SK-N-SH treated with all-trans-retinoic acid at 6 μM for 48 hours (cell line): ENCODE measurements at regions not wholly inside any gene's neighbourhood (a gene's known extent, or its start where the extent isn't known, plus 50 kb on each side); places are given as distances from the start of the nearest gene placed in this dataset.

Experiments
- ATAC-seq: fragments of 200-7000 bp; cut with Tn5 transposase; 3 replicates; pipeline ENCODE4 v1.9.1; 2020; ENCODE audit warnings: mild to moderate bottlenecking, moderate library complexity
- CSDC2 ChIP-seq: fragments of 250-450 bp; sonication (Bioruptor Pico); IDR thresholded peaks from 2 replicates; pipeline ENCODE4 v1.5.0; 2020; ENCODE audit warnings: mild to moderate bottlenecking, moderate library complexity
- ESRRG ChIP-seq: fragments of 250-450 bp; sonication (Bioruptor Pico); IDR thresholded peaks from 2 replicates; pipeline ENCODE4 v1.6.1; 2021; ENCODE audit warnings: mild to moderate bottlenecking
- GLIS3 ChIP-seq: fragments of 250-450 bp; sonication (Bioruptor Pico); IDR thresholded peaks from 2 replicates; pipeline ENCODE4 v1.5.0; 2020; ENCODE audit warnings: mild to moderate bottlenecking, moderate library complexity
- ISL1 ChIP-seq: fragments of 250-450 bp; sonication (Bioruptor Pico); IDR thresholded peaks from 2 replicates; pipeline ENCODE4 v2.1.2; 2022; ENCODE audit warnings: mild to moderate bottlenecking, moderate library complexity
- PPARA ChIP-seq: fragments of 250-450 bp; sonication (Bioruptor Pico); IDR thresholded peaks from 2 replicates; pipeline ENCODE4 v1.5.0; 2020; ENCODE audit warnings: mild to moderate bottlenecking, borderline replicate concordance
- RARB ChIP-seq: fragments of 250-450 bp; sonication (Bioruptor Pico); IDR thresholded peaks from 2 replicates; pipeline ENCODE4 v1.8.0; 2021; ENCODE audit warnings: mild to moderate bottlenecking, moderate library complexity
- SNAI2 ChIP-seq: fragments of 250-450 bp; sonication (Bioruptor Pico); IDR thresholded peaks from 2 replicates; pipeline ENCODE4 v1.5.0; 2020; ENCODE audit warnings: mild to moderate bottlenecking, moderate library complexity
- TCF4 ChIP-seq: fragments of 250-450 bp; sonication (Bioruptor Pico); IDR thresholded peaks from 2 replicates; pipeline ENCODE4 v1.8.0; 2021; ENCODE audit warnings: mild to moderate bottlenecking, moderate library complexity, borderline replicate concordance
- TOX ChIP-seq: fragments of 250-450 bp; sonication (Bioruptor Pico); IDR thresholded peaks from 2 replicates; pipeline ENCODE4 v1.8.0; 2021; ENCODE audit warnings: mild to moderate bottlenecking, moderate library complexity, borderline replicate concordance
- ZC3H10 ChIP-seq: fragments of 250-450 bp; sonication (Bioruptor Pico); IDR thresholded peaks from 2 replicates; pipeline ENCODE4 v1.5.1; 2021; ENCODE audit warnings: mild to moderate bottlenecking, moderate library complexity
- ZFP30 ChIP-seq: fragments of 450-650 bp; formaldehyde crosslinking; IDR thresholded peaks from 2 replicates; pipeline ENCODE4 v1.5.0; 2022; ENCODE audit warnings: mild to moderate bottlenecking, moderate library complexity
- ZNF565 ChIP-seq: fragments of 450-650 bp; formaldehyde crosslinking; conservative IDR thresholded peaks from 2 replicates; pipeline ENCODE4 v1.5.0; 2020; ENCODE audit warnings: low read depth, mild to moderate bottlenecking, moderate library complexity
- ZNF70 ChIP-seq: fragments of 450-650 bp; formaldehyde crosslinking; IDR thresholded peaks from 2 replicates; pipeline ENCODE4 v1.5.0; 2020; ENCODE audit warnings: mild to moderate bottlenecking, moderate library complexity
- TF ChIP-seq, protein P1 (sequence below): fragments of 250-450 bp; sonication (Bioruptor Pico); IDR thresholded peaks from 2 replicates; pipeline ENCODE4 v1.8.0; 2021; ENCODE audit warnings: low read depth, mild to moderate bottlenecking, moderate library complexity, borderline replicate concordance
- TF ChIP-seq, protein P2 (sequence below): fragments of 250-450 bp; sonication (Bioruptor Pico); IDR thresholded peaks from 2 replicates; pipeline ENCODE4 v1.5.0; 2020; ENCODE audit warnings: mild to moderate bottlenecking, moderate library complexity
- TF ChIP-seq, protein P3 (sequence below): fragments of 250-450 bp; sonication (Bioruptor Pico); IDR thresholded peaks from 2 replicates; pipeline ENCODE4 v1.5.1; 2021; ENCODE audit warnings: mild to moderate bottlenecking, moderate library complexity
- TF ChIP-seq, protein P4 (sequence below): fragments of 250-450 bp; sonication (Bioruptor Pico); IDR thresholded peaks from 2 replicates; pipeline ENCODE4 v1.8.0; 2020; ENCODE audit warnings: mild to moderate bottlenecking, moderate library complexity, borderline replicate concordance
- TF ChIP-seq, protein P5 (sequence below): fragments of 250-450 bp; sonication (Bioruptor Pico); IDR thresholded peaks from 2 replicates; pipeline ENCODE4 v1.5.1; 2020; ENCODE audit warnings: low read depth, mild to moderate bottlenecking, moderate library complexity

DNA sequence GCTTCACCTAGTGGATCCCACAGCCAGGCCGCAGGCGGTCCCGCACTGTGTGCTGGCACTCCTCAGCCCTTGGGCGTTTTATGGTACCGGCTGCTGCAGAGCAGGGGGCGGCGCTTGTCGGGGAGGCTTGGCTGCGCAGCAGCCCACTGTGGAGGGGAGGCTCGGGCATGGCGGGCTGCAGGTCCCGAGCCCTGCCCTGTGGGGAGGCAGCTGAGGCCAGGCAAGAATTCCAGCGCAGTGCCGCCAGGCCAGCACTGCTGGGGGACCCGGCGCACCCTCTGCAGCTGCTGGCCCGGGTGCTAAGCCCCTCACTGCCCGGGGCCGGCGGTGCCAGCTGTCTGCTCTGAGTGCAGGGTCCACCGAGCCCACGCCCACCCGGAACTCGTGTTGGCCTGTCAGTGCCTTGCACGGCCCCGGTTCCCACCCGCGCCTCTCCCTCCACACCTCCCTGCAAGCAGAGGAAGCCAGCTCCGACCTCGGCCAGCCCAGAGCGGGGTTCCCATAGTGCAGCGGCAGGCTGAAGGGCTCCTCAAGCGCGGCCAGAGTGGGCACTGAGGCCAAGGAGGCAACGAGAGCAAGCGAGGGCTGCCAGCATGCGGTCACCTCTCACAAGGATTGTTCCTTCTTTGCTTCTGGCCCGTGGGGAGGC is 435.0 kb upstream of the ATP10A start:
- no peak for TF ChIP-seq SNAI2 (CRISPR knock-in tag)
- TF ChIP-seq, protein P1, sequence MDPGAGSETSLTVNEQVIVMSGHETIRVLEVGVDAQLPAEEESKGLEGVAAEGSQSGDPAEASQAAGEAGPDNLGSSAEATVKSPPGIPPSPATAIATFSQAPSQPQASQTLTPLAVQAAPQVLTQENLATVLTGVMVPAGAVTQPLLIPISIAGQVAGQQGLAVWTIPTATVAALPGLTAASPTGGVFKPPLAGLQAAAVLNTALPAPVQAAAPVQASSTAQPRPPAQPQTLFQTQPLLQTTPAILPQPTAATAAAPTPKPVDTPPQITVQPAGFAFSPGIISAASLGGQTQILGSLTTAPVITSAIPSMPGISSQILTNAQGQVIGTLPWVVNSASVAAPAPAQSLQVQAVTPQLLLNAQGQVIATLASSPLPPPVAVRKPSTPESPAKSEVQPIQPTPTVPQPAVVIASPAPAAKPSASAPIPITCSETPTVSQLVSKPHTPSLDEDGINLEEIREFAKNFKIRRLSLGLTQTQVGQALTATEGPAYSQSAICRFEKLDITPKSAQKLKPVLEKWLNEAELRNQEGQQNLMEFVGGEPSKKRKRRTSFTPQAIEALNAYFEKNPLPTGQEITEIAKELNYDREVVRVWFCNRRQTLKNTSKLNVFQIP (CRISPR knock-in tag) = no peak
- no peak for TF ChIP-seq ISL1 (CRISPR knock-in tag)
- no peak for TF ChIP-seq PPARA (CRISPR knock-in tag)
- no peak for TF ChIP-seq ZC3H10 (CRISPR knock-in tag)
- no peak for TF ChIP-seq ZNF70 (CRISPR knock-in tag)
- TF ChIP-seq ESRRG (CRISPR knock-in tag) = no peak
- TF ChIP-seq, all 23 proteins: peak for 0
- no peak for ATAC-seq

DNA sequence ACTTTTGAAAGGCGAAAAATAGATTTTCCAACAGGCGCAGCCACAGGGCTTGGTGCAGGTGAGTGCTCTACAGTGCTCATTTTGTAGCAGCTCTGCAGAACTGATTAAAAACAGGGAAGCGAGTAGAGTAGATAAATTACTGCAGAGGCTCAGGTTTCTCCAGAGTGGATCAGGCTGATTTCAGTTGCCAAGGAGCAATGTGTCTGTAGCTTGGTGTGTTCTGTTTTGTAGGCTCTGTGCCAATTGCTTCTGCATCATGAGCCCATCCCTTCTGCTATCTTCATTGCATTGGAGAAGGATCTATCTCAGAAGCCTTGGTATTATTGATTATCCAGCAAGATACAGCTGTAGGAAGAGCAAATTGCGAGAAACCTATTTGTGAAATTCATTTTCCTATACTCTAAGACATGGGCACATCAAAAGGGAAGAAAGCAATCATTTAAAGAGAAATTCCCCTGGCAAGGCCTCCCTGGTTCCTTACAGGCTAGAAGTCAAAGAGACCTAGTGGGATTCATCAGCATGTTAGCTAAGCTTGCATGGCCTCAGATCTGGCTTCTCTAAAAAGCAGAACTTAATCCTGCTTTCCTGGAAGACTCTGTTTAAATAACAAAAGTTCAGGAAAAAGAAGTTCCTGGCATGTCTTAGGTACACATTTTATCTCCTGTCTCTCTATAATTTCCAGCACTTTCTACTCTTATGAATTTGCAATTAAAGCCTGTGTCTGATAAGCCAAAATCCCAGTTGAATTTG is 432.4 kb upstream of the ATP10A start:
- no peak for TF ChIP-seq ZC3H10 (CRISPR knock-in tag)
- no peak for TF ChIP-seq TOX (CRISPR knock-in tag)
- TF ChIP-seq ZNF565 (CRISPR knock-in tag) = no peak
- TF ChIP-seq, protein P2, sequence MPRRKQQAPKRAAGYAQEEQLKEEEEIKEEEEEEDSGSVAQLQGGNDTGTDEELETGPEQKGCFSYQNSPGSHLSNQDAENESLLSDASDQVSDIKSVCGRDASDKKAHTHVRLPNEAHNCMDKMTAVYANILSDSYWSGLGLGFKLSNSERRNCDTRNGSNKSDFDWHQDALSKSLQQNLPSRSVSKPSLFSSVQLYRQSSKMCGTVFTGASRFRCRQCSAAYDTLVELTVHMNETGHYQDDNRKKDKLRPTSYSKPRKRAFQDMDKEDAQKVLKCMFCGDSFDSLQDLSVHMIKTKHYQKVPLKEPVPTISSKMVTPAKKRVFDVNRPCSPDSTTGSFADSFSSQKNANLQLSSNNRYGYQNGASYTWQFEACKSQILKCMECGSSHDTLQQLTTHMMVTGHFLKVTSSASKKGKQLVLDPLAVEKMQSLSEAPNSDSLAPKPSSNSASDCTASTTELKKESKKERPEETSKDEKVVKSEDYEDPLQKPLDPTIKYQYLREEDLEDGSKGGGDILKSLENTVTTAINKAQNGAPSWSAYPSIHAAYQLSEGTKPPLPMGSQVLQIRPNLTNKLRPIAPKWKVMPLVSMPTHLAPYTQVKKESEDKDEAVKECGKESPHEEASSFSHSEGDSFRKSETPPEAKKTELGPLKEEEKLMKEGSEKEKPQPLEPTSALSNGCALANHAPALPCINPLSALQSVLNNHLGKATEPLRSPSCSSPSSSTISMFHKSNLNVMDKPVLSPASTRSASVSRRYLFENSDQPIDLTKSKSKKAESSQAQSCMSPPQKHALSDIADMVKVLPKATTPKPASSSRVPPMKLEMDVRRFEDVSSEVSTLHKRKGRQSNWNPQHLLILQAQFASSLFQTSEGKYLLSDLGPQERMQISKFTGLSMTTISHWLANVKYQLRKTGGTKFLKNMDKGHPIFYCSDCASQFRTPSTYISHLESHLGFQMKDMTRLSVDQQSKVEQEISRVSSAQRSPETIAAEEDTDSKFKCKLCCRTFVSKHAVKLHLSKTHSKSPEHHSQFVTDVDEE (CRISPR knock-in tag) = no peak
- no peak for TF ChIP-seq CSDC2 (CRISPR knock-in tag)
- TF ChIP-seq, protein P1 (CRISPR knock-in tag) = no peak
- TF ChIP-seq SNAI2 (CRISPR knock-in tag) = no peak
- no peak for TF ChIP-seq TCF4
- TF ChIP-seq, protein P3, sequence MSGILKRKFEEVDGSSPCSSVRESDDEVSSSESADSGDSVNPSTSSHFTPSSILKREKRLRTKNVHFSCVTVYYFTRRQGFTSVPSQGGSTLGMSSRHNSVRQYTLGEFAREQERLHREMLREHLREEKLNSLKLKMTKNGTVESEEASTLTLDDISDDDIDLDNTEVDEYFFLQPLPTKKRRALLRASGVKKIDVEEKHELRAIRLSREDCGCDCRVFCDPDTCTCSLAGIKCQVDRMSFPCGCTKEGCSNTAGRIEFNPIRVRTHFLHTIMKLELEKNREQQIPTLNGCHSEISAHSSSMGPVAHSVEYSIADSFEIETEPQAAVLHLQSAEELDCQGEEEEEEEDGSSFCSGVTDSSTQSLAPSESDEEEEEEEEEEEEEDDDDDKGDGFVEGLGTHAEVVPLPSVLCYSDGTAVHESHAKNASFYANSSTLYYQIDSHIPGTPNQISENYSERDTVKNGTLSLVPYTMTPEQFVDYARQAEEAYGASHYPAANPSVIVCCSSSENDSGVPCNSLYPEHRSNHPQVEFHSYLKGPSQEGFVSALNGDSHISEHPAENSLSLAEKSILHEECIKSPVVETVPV (CRISPR knock-in tag) = no peak
- TF ChIP-seq, protein P4, sequence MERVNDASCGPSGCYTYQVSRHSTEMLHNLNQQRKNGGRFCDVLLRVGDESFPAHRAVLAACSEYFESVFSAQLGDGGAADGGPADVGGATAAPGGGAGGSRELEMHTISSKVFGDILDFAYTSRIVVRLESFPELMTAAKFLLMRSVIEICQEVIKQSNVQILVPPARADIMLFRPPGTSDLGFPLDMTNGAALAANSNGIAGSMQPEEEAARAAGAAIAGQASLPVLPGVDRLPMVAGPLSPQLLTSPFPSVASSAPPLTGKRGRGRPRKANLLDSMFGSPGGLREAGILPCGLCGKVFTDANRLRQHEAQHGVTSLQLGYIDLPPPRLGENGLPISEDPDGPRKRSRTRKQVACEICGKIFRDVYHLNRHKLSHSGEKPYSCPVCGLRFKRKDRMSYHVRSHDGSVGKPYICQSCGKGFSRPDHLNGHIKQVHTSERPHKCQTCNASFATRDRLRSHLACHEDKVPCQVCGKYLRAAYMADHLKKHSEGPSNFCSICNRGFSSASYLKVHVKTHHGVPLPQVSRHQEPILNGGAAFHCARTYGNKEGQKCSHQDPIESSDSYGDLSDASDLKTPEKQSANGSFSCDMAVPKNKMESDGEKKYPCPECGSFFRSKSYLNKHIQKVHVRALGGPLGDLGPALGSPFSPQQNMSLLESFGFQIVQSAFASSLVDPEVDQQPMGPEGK (CRISPR knock-in tag) = no peak
- TF ChIP-seq ESRRG (CRISPR knock-in tag) = no peak
- TF ChIP-seq RARB (CRISPR knock-in tag) = no peak
- no peak for TF ChIP-seq ISL1 (CRISPR knock-in tag)
- TF ChIP-seq, protein P5, sequence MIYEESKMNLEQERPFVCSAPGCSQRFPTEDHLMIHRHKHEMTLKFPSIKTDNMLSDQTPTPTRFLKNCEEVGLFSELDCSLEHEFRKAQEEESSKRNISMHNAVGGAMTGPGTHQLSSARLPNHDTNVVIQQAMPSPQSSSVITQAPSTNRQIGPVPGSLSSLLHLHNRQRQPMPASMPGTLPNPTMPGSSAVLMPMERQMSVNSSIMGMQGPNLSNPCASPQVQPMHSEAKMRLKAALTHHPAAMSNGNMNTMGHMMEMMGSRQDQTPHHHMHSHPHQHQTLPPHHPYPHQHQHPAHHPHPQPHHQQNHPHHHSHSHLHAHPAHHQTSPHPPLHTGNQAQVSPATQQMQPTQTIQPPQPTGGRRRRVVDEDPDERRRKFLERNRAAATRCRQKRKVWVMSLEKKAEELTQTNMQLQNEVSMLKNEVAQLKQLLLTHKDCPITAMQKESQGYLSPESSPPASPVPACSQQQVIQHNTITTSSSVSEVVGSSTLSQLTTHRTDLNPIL (CRISPR knock-in tag) = no peak
- no peak for TF ChIP-seq ZFP30
- TF ChIP-seq ZNF70 (CRISPR knock-in tag) = no peak
- TF ChIP-seq GLIS3 (CRISPR knock-in tag) = no peak
- no peak for ATAC-seq
